GM04503 (cell line): ENCODE measurements at regions not wholly inside any gene's neighbourhood (a gene's known extent, or its start where the extent isn't known, plus 50 kb on each side); places are given as distances from the start of the nearest gene placed in this dataset.

ENCODE experiments used
- DNase-seq: peaks from one replicate; pipeline ENCODE4 v3.0.0-alpha.2; 2012; ENCODE audit warnings: low read depth

- no peak for DNase-seq
Observed at GRCh38 chr16:6200861-6201260, 1103.3 kb upstream of the EEF2KMT start.

GRCh38 chr16:6200271-6200670 is 1102.7 kb upstream of the EEF2KMT start:
- DNase-seq = no peak

- no peak for DNase-seq
Observed at GRCh38 chr16:6195966-6196365, 1098.4 kb upstream of the EEF2KMT start.

GRCh38 chr16:6193718-6194117 is 1096.1 kb upstream of the EEF2KMT start:
- DNase-seq = no peak

GRCh38 chr16:6192984-6193383 is 1095.4 kb upstream of the EEF2KMT start:
- DNase-seq = no peak

GRCh38 chr16:6192532-6192931 is 1094.9 kb upstream of the EEF2KMT start:
- no peak for DNase-seq

- no peak for DNase-seq
Observed at GRCh38 chr16:6190776-6191175, 1093.2 kb upstream of the EEF2KMT start.

- no peak for DNase-seq
Observed at GRCh38 chr16:6189216-6189615, 1091.6 kb upstream of the EEF2KMT start.

- no peak for DNase-seq
Observed at GRCh38 chr16:6177616-6178180, 1080.1 kb upstream of the EEF2KMT start.

- DNase-seq = no peak
Observed at GRCh38 chr16:6170022-6170421, 1072.4 kb upstream of the EEF2KMT start.

- DNase-seq = no peak
Observed at GRCh38 chr16:6165330-6165979, 1067.9 kb upstream of the EEF2KMT start.

GRCh38 chr16:6160871-6161270 is 1063.3 kb upstream of the EEF2KMT start:
- DNase-seq = no peak

- DNase-seq = no peak
Observed at GRCh38 chr16:6160303-6160702, 1062.7 kb upstream of the EEF2KMT start.

- no peak for DNase-seq
Observed at GRCh38 chr16:6157806-6158205, 1060.2 kb upstream of the EEF2KMT start.

- DNase-seq = no peak
Observed at GRCh38 chr16:6155271-6155670, 1057.7 kb upstream of the EEF2KMT start.

- no peak for DNase-seq
Observed at GRCh38 chr16:6153901-6154300, 1056.3 kb upstream of the EEF2KMT start.

GRCh38 chr16:6149031-6149430 is 1051.4 kb upstream of the EEF2KMT start:
- no peak for DNase-seq

- DNase-seq = no peak
Observed at GRCh38 chr16:6148361-6148760, 1050.8 kb upstream of the EEF2KMT start.

- no peak for DNase-seq
Observed at GRCh38 chr16:6146874-6147425, 1049.4 kb upstream of the EEF2KMT start.

- no peak for DNase-seq
Observed at GRCh38 chr16:6146356-6146755, 1048.8 kb upstream of the EEF2KMT start.

- DNase-seq = no peak
Observed at GRCh38 chr16:6144463-6144862, 1046.9 kb upstream of the EEF2KMT start.

- DNase-seq = no peak
Observed at GRCh38 chr16:6143020-6143419, 1045.4 kb upstream of the EEF2KMT start.

- no peak for DNase-seq
Observed at GRCh38 chr16:6133009-6133557, 1035.5 kb upstream of the EEF2KMT start.

- no peak for DNase-seq
Observed at GRCh38 chr16:6132121-6132520, 1034.5 kb upstream of the EEF2KMT start.
